ENCODE measurements at regions not wholly inside any gene's neighbourhood (a gene's known extent, or its start where the extent isn't known, plus 50 kb on each side); places are given as distances from the start of the nearest gene placed in this dataset.
A peak's percentile ranks its signal among the peaks of the same experiment; 100 is the strongest.

GRCh38 chr14:54140551-54140950 is 183.9 kb upstream of the BMP4 start:
- peaks cover 11% of the 10 kb centered on the region for H3K4me1 Mint-ChIP-seq (ENCODE audit: low read depth)
- no peak overlapping the region for H3K4me3 Mint-ChIP-seq
- DNase-seq: no peak
- no peak for TF ChIP-seq CTCF (IDR thresholded peaks at IDR 0.05)
- peaks cover 3% of the 10 kb centered on the region for H3K27me3 Mint-ChIP-seq (ENCODE audit: insufficient read depth)
- no peaks in the 10 kb centered on the region for H3K9me3 Mint-ChIP-seq
- H3K27ac Mint-ChIP-seq: no peak overlapping the region
- no peaks in the 10 kb centered on the region for H3K36me3 Mint-ChIP-seq (ENCODE audit: low read depth)

GRCh38 chr14:54146601-54147000 is 190.0 kb upstream of the BMP4 start:
- H3K27me3 Mint-ChIP-seq (ENCODE audit: insufficient read depth): no peaks in the 10 kb centered on the region; the same call in 1 of the 2 replicates
- peak overlapping the region; percentile 57; the same call in 1 of the 2 replicates for H3K27ac Mint-ChIP-seq
- DNase-seq: no peak
- peaks cover 24% of the 10 kb centered on the region for H3K4me1 Mint-ChIP-seq (ENCODE audit: low read depth)
- no peak for TF ChIP-seq CTCF (IDR thresholded peaks at IDR 0.05)
- no peaks in the 10 kb centered on the region; the same call in 1 of the 2 replicates for H3K36me3 Mint-ChIP-seq (ENCODE audit: low read depth)
- peaks cover 15% of the 10 kb centered on the region for H3K9me3 Mint-ChIP-seq
- H3K4me3 Mint-ChIP-seq: no peak overlapping the region

GRCh38 chr14:54147282-54147681 is 190.7 kb upstream of the BMP4 start:
- Mint-ChIP-seq H3K9me3 (peaks cover 15% of the 10 kb centered on the region), H3K4me3 (no peak overlapping the region; the same call in 1 of the 2 replicates), H3K27me3 (ENCODE audit: insufficient read depth) (no peaks in the 10 kb centered on the region; the same call in 1 of the 2 replicates), H3K36me3 (ENCODE audit: low read depth) (no peaks in the 10 kb centered on the region; the same call in 1 of the 2 replicates), H3K4me1 (ENCODE audit: low read depth) (peaks cover 24% of the 10 kb centered on the region), H3K27ac (peak overlapping the region; percentile 57; the same call in 1 of the 2 replicates)
- no peak for TF ChIP-seq CTCF (IDR thresholded peaks at IDR 0.05)
- peak; percentile 93 for DNase-seq

GRCh38 chr14:54147758-54148157 is 191.1 kb upstream of the BMP4 start:
- H3K9me3 Mint-ChIP-seq: peaks cover 15% of the 10 kb centered on the region
- peaks cover 24% of the 10 kb centered on the region for H3K4me1 Mint-ChIP-seq (ENCODE audit: low read depth)
- H3K27ac Mint-ChIP-seq: peak overlapping the region; percentile 29; the same call in 1 of the 2 replicates
- H3K27me3 Mint-ChIP-seq (ENCODE audit: insufficient read depth): no peaks in the 10 kb centered on the region; the same call in 1 of the 2 replicates
- no peak for DNase-seq
- no peak for TF ChIP-seq CTCF (IDR thresholded peaks at IDR 0.05)
- no peaks in the 10 kb centered on the region; the same call in 1 of the 2 replicates for H3K36me3 Mint-ChIP-seq (ENCODE audit: low read depth)
- H3K4me3 Mint-ChIP-seq: no peak overlapping the region; the same call in 1 of the 2 replicates

GRCh38 chr14:54148251-54148650 is 191.6 kb upstream of the BMP4 start:
- peaks cover 15% of the 10 kb centered on the region for H3K9me3 Mint-ChIP-seq
- peaks cover 24% of the 10 kb centered on the region for H3K4me1 Mint-ChIP-seq (ENCODE audit: low read depth)
- H3K27ac Mint-ChIP-seq: no peak overlapping the region; the same call in 1 of the 2 replicates
- H3K27me3 Mint-ChIP-seq (ENCODE audit: insufficient read depth): no peaks in the 10 kb centered on the region; the same call in 1 of the 2 replicates
- H3K4me3 Mint-ChIP-seq: no peak overlapping the region
- no peaks in the 10 kb centered on the region; the same call in 1 of the 2 replicates for H3K36me3 Mint-ChIP-seq (ENCODE audit: low read depth)
- peak; percentile 50 for DNase-seq
- TF ChIP-seq CTCF (IDR thresholded peaks at IDR 0.05): no peak
